HG03558 (cell line): ENCODE measurements at regions not wholly inside any gene's neighbourhood (a gene's known extent, or its start where the extent isn't known, plus 50 kb on each side); places are given as distances from the start of the nearest gene placed in this dataset.

Experiments used
- ATAC-seq: cut with Tn5 transposase; IDR thresholded peaks from one replicate; pipeline ENCODE4 v1.9.1; 2021; ENCODE audit warnings: moderate number of reproducible peaks; ENCODE audit not compliant: unreplicated experiment; ENCODE audit errors: extremely low read depth

DNA sequence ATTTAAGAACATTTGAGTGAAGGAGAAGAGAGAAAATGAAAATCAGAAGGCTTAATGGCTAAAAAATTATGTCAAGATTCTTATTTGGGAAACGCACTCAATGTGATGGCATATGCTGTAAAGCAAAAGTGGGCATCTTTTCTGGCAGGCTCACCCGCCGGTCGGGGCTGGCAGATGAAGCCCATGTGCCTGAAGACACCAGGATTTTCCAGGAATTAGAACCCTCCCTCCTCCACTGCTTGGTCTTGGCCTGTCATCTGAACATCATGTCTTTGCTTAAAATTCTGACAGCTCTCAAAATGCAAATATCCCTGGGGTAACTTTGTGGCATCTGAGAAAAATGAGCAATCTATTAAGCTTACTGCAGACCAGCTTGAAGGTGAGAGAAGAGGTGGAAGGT, 337.9 kb downstream of the IRX1 start:
- no peak for ATAC-seq

DNA sequence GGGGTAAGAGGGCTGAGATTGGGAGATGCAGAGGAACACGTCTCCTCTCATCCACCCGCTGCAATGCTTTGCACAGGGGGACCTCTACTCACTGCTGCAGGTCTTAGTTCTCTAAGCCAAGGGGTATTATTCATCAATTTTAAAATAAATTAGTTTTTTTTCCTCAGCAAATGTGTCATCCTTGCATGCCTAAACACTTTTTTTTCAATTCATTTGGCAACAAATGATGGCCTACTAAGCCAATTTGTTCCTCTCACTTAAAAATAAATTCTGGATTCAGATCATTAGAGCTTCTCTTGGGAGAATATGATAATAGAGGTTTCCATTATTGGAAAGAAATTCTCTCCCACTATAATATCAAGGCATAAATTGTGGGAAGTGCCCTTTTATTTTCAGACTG, 338.3 kb downstream of the IRX1 start:
- no peak for ATAC-seq

DNA sequence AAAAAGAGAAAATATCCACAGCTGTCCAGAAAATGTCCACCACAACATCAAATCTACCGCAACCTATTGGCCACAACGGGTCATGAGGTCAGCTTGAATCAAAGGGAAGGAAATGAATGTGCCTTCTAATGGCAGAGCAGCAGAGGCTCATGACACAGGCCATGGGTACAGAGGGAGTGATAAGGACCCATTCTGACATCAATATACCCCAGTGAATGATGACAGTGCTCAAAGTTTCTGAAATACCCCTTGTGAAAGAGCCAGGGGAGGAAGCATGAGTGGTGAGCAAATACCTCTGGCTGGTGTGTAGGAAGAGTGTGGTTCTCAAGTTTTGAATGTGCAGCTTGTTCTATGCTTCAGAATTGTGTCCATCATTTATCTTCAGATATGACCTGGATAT, 348.2 kb downstream of the IRX1 start:
- ATAC-seq, result no peak

DNA sequence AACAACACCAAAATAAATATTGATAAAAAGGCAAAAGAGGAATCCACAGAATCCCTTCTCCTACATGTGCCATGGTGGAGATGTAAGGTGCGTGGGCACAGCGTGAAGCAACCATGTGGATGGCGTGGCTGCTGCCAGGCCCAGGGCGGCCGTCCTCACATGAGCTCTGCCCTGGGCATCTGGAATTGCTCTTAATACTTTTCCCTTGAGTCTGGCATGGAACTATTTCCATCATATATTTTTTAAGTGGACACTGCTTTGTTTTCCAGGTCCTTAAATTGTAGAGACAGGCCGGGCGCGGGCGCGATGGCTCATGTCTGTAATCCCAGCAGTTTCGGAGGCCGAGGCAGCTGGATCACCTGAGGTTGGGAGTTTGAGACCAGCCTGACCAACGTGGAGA, 349.3 kb downstream of the IRX1 start:
- no peak for ATAC-seq

DNA sequence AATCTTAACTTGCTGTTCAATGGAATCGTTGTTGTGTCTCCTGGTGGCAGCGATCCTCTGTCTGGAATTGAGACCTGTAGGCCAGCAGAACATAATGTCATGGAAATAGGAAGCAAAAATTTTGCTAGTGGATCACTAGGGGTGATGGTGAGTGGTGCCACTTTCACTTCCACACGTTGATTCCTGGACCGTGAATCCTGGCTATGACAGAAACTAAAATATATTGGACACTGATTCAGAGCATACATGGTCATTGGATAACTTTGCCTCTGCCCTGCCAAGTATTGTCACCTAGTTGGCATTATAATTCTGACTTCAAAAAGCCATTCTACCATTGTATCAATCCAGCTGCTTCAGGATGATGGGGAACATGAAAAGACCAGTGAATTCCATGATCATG, 353.2 kb downstream of the IRX1 start:
- ATAC-seq, result no peak

DNA sequence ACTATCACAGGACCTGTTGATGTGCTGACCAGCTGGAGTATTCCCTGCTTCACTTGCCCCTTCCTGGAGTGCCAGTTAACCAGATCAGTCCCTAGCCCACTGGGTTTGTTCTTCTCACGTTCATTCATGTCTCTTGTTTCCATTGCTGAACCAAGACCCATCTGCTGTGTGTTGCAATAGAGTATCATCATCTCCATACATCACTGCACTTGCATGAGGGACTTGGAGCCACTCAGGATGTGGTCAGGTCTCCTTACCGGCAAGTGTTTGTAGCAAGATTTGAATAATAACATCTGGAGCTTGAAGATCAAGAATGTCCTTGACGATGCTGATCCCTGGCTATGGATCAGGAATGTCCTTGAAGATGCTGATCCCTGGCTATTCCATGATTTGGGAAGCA, 358.6 kb downstream of the IRX1 start:
- no peak for ATAC-seq

DNA sequence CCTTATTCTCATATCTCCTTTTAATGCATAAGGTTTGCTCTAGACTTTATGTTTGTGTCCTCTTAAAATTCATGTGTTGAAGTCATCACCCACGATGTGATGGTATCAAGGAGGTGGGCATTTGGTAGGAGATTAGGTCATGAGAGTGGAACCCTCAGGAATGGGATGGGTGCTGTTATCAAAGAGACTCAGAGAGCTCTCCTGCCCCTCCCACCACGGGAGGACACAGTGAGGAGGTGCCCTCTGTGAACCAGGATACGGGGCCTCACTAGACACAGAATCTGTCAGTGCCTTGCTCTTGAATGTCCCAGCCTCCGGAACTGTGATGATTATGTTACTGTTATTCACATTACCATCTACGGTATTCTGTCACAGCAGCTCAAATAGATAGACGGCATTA, 359.0 kb downstream of the IRX1 start:
- no peak for ATAC-seq

DNA sequence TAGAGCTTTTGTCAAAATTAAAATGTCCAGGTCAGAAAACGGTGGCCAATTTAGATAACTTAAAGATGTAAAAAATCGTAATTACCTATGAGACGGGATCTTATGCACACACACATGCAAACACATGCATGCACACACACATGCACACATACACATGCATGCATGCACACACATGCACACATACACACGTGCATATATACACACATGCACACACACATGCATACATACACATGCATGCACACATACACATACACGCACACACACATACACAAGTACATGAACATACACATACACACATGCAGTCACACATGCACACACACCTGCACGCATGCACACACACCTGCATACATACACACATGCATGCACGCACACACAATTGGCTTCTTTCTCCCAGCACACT, 362.0 kb downstream of the IRX1 start:
- ATAC-seq, result no peak

DNA sequence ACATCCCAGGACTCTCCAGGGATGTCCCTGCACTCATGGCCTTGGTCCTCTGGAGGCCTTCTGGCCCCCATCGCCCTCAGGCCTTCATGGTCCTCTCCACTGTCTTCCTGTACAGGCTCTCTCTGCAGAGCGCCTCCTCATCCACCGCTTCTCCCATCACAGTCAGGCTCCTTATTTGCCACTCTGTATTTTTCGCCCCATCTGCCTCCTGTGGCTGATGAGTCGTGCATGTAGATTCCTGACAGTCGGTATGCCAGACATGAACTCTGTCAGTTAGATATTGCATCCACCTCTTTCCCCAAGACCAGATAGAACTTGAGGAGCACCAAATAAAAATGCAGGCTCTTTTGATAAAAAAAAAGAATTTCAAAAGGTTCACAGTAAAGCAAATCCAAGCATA, 362.8 kb downstream of the IRX1 start:
- ATAC-seq, result no peak

DNA sequence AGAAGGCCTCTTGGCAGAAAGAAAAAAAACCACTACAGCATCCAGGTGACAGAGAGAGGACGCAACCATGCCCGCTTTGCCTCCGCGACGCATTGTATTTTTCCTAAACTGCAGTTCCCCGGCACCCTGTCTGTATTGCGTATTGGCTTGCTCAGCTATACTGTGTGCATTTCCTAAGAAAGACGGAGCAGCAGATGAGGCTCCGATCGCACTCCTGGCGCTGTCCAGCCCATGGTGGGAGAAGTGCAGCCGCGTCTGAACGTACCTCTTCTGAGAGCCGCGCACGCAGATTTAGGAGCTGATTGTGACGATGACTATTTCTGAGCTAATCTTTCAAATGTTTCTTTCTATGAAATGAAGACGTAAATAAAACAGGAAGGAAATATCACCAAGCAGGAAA, 366.5 kb downstream of the IRX1 start:
- ATAC-seq, result no peak

DNA sequence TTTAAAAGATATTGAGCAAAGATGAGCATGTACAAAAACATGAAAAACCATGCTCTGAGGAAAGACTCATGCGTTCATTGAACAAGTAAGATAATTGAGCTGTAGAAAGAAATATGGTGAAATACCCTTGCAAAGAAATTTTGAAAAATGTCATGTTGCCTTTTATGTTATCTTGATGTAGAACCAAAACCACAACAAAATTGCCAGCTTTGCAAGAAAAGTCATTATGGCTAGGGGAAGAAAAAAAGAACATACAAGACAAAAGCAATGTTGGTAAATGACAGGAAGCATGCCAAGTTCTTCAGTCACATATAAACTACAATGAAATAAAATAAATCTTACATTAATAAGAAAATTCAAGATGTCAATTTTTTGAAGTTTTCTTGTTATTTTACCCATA, 368.0 kb downstream of the IRX1 start:
- ATAC-seq, result no peak

DNA sequence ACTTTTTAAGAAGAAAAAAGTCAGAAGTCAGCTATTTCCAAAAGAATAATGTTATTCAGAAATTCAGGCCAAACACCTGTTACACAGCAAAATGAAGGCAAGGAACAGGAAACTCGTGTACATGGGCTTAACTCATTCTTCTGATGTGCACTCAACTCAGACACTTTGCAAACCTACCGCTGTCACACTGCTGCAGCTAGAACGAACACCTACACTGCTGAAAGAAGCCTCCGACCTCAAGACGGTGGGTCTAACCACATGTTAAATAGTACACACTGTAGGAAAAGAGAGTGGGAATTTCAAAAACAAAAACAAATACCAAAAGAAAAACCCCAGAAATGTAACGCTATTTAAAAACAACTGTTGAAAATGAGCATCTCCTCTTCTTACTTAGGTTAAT, 384.5 kb downstream of the IRX1 start:
- ATAC-seq, result no peak

DNA sequence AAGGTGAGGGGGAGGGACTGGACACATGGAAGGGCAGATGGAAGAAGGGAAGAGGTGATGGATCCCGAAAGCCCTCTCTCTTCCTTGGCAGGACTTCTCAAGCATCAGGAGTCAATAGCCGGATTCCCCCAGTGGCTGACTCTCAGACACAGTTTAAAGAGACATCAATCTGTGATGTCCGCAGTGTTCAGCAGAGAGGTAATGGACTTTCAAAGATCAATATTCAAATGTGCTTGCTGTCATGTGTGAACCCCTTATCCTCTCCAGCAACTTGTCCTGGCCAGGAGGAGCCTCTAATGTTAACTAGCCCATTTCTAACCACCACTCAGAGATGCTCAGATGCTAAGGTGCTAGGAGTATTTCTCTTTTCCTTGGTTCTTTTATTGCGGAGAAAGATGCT, 392.2 kb downstream of the IRX1 start:
- no peak for ATAC-seq

DNA sequence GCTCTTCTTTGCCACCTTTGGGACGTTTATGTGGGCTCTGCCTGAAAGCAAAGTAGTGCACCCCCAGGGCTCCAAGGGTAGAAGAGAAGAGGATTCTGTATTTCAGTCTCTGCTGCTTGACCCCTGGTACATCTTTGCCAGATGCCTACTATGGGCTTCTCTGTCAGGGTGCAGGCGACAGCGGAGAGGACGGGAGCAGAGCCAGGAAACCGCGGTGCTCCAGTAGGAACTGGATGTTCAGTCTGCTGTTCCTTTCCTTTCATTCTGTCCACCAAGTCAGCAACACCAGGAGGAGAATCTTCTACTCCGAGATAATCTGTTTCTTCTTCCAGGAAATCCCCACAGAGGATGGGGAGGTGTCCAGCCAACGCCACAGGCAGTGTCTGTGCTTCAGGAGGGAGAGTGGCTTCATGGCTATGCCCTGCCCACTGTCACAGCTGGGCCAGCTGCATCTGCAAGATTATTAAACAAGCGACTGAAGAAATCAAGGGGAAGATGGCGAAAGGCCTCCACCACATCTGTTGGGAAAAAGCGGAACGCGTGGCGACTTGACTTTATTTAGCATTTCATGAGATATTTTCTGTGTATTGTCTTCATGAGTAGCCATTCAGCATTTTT, 398.3 kb downstream of the IRX1 start:
- ATAC-seq, result no peak

DNA sequence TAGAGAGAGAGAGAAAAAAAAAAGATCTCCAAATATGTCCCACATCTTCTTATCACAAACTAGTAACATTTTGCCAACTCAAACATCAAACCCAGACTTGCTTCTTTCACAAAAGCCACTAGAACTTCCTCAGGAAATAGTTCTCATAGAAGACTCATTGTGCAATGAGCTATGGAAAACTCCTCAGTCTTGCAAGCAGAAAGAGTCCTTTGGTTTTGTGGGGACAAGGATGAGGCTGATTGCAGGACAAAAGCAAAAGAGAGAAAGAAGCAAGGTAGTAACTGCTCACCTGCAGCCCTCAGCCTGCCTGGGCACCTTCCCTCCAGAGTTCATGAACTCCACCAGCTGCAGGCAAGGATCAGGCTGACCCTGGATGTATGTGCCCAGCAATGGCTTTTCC, 399.0 kb downstream of the IRX1 start:
- ATAC-seq, result no peak

DNA sequence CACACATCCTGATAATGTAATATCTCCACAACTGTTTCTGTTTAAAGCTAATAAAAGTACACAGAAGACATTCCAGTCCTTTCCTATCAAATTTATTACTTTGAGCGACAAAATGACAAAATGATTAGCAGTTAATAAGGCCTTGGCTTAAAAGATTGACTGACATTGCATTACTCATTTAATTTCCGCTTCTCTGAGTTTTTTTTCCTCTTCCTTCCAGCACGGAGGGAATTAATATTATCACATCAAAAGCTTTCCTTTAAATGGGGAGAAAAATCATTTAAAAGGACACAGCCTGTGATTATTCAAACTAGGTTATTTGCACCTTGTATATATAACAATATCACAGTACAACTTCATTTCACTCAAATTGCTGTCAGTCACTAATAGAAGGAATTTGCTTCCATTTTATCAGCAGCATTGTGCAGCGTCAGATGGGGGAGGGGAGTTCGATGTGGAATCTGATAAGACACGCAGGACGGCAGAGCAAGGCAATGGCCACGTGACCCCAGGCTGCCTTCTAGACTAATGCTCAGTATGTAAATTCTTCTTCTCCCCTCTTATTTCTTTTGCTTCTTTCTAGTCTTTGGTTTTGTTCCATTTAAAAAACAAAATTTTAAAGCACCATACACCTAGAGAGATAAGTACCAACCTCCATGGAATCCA, 400.5 kb downstream of the IRX1 start:
- no peak for ATAC-seq

DNA sequence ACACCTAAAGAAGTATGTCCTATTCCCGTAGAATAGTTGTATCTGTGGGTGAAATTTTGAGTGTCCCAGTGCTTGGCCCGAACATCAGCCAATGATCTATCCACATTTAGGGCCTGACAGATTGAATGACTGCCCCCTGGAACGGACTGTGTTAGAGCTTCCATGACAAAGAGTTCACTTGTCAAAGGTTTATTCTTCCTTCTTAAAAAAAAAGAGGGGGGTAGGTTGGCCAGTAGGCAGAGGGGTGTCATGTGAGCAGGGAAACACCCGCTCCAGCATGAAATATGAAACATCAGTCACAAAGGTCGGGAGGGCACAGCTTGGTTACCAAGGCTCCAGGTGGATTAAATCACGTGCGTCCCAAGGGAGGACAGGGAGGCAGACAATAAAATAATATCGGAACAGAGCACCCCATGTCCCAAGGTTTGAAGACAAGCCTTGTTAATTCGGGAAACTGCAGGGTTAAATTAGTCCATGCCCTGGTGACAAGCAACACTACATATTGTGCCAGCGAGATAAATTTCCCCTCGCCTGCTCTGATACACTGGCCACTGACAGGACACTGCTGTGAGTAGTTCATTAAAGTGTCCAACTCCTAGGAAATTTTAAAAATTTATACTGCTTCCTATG, 401.2 kb downstream of the IRX1 start:
- no peak for ATAC-seq

DNA sequence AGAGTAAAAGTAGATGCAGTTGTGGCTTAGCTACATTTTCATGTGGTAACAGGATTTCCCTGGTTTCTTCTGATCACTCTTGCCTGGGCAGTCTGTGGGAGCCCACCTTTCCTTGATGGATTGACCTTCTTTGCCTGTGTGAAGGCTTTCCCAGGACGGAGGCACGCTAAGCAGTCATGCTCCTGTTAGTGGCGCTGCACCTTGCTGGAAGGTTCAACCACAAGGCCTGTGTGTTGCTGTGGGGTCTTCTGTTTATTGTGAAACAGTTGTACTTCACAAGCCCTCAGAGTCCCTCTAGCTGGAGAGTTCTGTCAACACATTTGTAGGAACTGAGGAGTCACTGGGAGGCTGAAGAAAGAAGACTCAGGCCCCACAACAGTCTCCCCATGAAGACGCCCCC, 402.0 kb downstream of the IRX1 start:
- ATAC-seq, result no peak

DNA sequence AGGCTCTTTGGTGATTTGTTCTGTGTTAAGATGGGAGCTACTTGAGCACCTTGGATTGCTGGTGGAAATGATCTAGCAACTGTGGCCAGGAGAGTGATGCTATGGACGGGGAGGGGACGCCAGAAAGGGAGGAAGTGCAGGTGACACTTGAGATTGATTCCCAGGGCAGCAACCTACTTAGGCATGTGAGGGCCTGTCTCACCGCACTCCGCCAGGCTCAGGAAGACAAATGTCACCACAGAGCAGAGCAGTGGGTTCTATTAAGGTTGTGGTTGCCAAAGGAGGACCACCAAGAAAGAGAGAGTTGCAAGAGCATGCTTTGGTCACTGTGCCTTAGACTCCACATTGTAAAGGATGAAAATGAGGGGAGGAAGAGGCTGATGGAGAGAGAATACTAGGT, 404.3 kb downstream of the IRX1 start:
- ATAC-seq, result no peak

DNA sequence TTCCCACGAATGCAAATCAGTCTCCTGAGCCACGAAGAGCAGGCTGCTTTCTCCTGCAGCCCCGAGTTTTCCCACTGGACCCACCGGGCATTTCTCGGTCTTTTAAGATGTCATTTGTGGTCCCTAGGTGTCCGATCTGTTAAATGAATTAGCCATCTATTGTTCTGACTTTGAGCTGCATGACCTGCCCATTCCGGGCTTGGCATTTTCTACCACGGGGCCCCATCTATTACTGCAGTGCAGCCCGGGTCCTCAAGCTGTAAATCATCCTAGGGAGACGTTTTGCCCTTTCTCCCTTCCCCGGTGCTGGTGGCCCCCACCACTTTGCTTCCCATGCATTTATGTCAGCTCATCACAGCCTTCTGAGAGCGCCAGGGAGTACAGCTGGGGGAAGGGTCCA, 405.4 kb downstream of the IRX1 start:
- ATAC-seq, result no peak

DNA sequence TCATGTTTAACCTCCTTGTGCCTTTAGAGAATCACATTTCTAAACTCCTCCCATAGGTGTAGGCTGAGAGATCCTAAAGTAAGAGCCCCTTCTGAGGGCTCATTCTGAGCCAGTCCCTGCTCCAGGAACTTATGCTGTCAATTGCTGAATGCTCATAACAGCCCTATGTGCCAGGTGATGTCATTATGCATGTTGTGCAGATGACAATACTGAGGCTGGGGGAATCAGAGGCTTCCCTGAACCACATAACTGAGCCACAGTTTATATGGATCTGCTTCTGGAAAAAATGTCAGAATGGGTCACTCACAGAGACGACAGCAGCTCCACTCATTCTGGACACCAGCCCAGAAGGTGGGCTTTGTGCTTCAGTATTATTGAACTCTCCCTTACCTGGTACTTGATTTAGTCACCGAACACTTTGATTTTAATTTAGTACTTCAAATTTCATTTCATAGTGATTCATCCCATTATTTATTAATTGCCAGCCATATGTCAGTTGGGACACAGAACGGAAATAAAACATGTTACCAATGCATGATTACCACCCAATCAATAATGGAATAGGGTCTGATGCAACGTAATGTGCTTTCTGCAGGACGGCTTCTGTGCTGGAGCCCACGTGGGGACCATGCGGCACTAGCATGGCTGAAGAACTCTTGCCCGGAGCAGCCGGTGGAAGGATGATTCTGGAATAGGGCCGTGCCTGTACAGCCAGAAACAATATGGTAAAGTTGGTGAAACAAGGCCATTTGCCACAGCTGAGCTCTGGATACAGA, 406.3 kb downstream of the IRX1 start:
- ATAC-seq, result no peak
